SK-N-MC (cell line): ENCODE measurements at regions not wholly inside any gene's neighbourhood (a gene's known extent, or its start where the extent isn't known, plus 50 kb on each side); places are given as distances from the start of the nearest gene placed in this dataset.

Experiments used
- DNase-seq: peaks from one replicate; pipeline ENCODE4 v3.0.0-alpha.2; 2011; ENCODE audit warnings: low read depth, low spot score
- H3K27ac ChIP-seq: fragments of 200-600 bp; sonication (generic); 2 replicates; pipeline ENCODE4 v1.5.1; 2016; ENCODE audit warnings: mixed run types
- H3K36me3 ChIP-seq: fragments of 200-600 bp; sonication (generic); 2 replicates; pipeline ENCODE4 v1.6.1; 2017; ENCODE audit warnings: antibody characterized with exemption, low read length, mixed read lengths; ENCODE audit not compliant: insufficient read depth
- H3K4me3 ChIP-seq: fragments of 200-600 bp; sonication (generic); 2 replicates; pipeline ENCODE4 v1.5.1; 2016
- H3K9ac ChIP-seq: fragments of 200-600 bp; sonication (generic); 2 replicates; pipeline ENCODE4 v1.8.0; 2017; ENCODE audit warnings: mixed run types, mixed read lengths; ENCODE audit not compliant: insufficient read length
- H3K9me3 ChIP-seq: fragments of 200-600 bp; sonication (generic); 2 replicates; pipeline ENCODE4 v1.6.1; 2017; ENCODE audit warnings: low read depth, mild to moderate bottlenecking, antibody characterized with exemption, low read length, moderate library complexity, mixed read lengths
- EZH2 ChIP-seq: fragments of 200-600 bp; sonication (generic); IDR thresholded peaks from one replicate; pipeline ENCODE4 v1.6.1; 2017; ENCODE audit warnings: antibody characterized with exemption
- FOXP2 ChIP-seq: optimal IDR thresholded peaks from 2 replicates; pipeline ENCODE3; 2011; ENCODE audit warnings: mild to moderate bottlenecking, moderate library complexity; ENCODE audit not compliant: insufficient read depth; ENCODE audit errors: extremely low read length, control extremely low read depth
- POLR2AphosphoS5 ChIP-seq: IDR thresholded peaks from 2 replicates; pipeline ENCODE4 v1.6.1; 2012; ENCODE audit warnings: mild to moderate bottlenecking, low read depth, low read length, borderline replicate concordance

DNA sequence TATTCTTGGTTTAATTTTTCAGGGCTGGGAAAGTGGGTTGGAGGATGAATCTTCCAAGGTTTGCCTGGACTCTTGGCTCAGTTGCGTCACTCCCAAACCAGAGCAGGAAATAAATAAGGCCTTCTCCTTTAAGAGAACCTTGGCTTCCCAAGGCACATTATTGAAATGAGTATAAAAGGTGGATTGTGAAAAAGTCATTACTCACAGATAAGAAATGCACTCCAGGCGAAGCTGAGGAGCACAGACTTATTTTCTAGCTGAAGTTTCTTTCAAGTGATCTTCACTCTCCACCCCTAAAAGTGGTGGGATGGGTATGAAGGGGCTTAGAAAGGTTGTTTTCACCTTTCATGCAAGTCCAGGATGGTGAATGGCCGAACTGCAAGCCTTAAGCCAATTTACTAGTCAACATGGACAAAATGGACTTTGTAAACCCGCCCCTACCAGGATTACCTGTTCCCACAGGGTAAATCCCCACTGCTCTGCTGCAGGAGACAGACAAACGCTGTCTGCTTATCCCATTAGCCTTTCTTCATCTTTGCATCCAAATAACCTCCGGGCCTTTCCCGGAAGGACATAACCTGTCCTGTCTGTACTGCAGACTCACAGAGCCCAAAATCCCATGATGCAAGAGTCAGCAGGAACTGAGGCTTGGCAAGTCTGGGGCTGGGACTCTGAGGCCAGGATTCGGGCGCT lies 207.6 kb downstream of the BCL11B start:
- H3K4me3 ChIP-seq: no peak overlapping the region
- TF ChIP-seq EZH2 (no peak), POLR2AphosphoS5 (no peak), FOXP2 (no peak)
- H3K36me3 ChIP-seq: no peaks in the 10 kb centered on the region
- H3K9ac ChIP-seq: no peak overlapping the region
- no peaks in the 10 kb centered on the region for H3K9me3 ChIP-seq
- DNase-seq: no peak
- no peak overlapping the region for H3K27ac ChIP-seq

DNA sequence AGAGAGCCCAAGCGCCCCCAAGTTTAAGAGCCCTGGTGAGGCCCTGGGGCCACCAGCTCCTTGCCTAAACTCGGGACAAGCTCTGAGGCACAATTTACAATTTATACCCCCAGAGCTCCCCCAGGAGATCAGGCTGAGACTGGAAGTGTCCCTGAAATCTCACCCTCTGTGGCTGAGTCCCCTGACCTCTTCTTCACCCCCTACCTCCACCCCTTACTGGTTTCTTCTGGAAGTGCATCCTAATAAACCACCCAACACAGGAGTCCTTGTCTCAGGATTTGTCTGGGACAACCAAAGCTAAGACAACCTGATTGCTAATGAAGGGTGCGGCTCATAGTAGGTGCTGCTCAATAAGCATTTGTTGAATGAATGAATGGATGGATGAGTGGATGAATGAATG lies 206.4 kb downstream of the BCL11B start:
- DNase-seq: no peak
- no peak overlapping the region for H3K27ac ChIP-seq
- no peak overlapping the region for H3K9ac ChIP-seq
- no peaks in the 10 kb centered on the region for H3K9me3 ChIP-seq
- TF ChIP-seq FOXP2 (no peak), POLR2AphosphoS5 (no peak), EZH2 (no peak)
- no peaks in the 10 kb centered on the region for H3K36me3 ChIP-seq
- no peak overlapping the region for H3K4me3 ChIP-seq

DNA sequence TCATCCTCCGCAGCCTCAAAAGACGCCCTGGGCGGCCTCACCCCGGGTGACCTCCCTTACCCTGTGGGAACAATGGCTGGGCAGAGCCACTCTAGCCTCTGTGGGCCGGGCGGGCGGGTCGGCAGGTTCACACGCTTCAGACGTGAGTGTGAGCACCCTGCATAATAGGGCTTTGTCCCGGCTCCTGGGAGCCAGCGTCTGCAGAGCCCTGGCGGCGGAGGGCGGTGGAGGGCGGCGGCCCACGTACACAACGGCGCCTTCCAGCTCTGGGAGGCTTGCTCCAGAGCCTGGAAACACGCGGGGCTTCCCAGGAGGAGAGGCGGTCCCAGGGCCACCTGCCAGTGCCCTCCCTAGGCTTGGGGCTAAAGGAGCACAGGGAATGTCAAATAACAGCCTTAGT lies 205.6 kb downstream of the BCL11B start:
- H3K9me3 ChIP-seq: no peaks in the 10 kb centered on the region
- H3K9ac ChIP-seq: no peak overlapping the region
- no peak overlapping the region for H3K27ac ChIP-seq
- DNase-seq: no peak
- H3K4me3 ChIP-seq: no peak overlapping the region
- no peaks in the 10 kb centered on the region for H3K36me3 ChIP-seq
- no peak for TF ChIP-seq POLR2AphosphoS5
- TF ChIP-seq FOXP2: no peak
- TF ChIP-seq EZH2: no peak

DNA sequence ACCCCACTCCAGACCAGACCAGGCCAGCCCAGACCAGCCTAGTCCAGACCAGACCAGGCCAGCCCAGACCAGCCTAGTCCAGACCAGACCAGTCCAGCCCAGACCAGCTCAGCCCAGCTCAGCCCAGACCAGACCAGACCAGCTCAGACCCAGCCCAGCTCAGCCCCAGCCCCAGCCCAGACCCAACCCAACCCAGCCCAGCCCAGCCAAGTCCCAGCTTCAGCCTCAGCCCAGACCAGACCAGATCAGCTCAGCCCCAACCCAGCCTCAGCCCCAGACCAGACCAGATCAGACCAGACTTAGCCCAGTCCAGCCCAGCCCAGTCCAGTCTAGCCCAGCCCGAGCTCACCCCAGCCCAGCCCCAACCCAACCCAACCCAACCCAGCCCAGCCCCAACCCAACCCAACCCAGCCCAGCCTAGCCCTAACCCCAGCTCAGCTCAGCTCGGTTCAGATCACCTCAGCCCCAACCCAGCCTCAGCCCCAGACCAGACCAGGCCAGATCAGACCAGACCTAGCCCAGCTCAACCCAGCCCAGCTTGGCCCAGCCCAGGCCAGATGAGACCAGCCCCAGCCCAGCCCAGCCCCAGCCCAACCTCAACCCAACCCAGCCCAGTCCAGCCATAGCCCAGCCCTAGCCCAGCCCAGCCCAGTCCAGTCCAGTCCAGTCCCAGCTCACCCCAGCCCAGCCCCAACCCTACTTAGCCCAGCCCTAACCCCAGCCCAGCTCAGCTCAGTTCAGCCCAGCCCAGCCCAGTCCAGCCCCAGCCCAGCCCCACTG lies 204.7 kb downstream of the BCL11B start:
- no peak overlapping the region for H3K4me3 ChIP-seq
- H3K9ac ChIP-seq: no peak overlapping the region
- no peak for TF ChIP-seq EZH2
- TF ChIP-seq POLR2AphosphoS5: no peak
- no peak for TF ChIP-seq FOXP2
- no peak for DNase-seq
- no peaks in the 10 kb centered on the region for H3K36me3 ChIP-seq
- no peak overlapping the region for H3K27ac ChIP-seq
- H3K9me3 ChIP-seq: no peaks in the 10 kb centered on the region

DNA sequence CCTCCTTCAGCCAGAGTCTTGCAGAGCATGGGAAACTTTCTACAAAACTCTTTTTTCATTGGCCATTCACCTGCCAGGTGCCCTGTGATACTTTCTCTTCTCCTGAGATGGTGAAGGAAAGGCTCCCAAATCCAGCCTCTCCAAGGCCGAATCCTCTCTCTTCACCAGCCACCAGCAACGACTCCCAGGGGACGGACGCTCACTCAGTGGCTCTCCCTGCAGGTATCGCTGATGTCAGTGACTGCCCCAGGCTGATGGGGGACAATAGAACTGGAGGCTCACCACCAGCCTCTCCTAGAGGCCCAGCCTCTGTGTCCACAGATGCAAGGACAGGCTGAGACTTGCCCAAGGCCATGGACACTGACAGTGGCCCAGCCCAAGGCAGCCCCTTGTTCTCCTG lies 204.1 kb downstream of the BCL11B start:
- no peaks in the 10 kb centered on the region for H3K36me3 ChIP-seq
- TF ChIP-seq EZH2 (no peak), POLR2AphosphoS5 (no peak)
- no peak overlapping the region for H3K9ac ChIP-seq
- no peak for DNase-seq
- H3K9me3 ChIP-seq: no peaks in the 10 kb centered on the region
- H3K27ac ChIP-seq: no peak overlapping the region
- H3K4me3 ChIP-seq: no peak overlapping the region

DNA sequence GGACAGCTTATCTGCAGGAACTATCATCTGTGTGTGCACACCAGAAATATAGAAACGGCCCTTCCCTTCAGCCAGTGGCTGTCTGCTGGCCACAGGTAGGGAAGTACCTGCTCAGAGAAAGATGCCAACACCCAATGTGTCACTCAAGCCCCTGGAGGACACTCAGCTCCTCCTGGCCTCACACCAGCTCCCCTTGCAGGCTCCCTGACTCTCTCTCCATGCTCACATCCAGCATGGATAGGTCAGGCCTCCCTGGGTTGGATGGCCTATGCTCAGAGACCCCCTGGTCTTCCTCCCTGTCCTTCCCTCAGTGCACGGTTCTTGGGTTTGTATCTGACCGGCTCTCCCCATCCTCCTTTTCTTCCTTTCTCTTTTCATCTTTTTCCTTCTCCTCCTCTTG lies 202.1 kb downstream of the BCL11B start:
- H3K9me3 ChIP-seq: no peaks in the 10 kb centered on the region
- H3K36me3 ChIP-seq: no peaks in the 10 kb centered on the region
- H3K4me3 ChIP-seq: no peak overlapping the region
- H3K9ac ChIP-seq: no peak overlapping the region
- TF ChIP-seq POLR2AphosphoS5: no peak
- TF ChIP-seq EZH2: no peak
- TF ChIP-seq FOXP2: no peak
- no peak for DNase-seq
- no peak overlapping the region for H3K27ac ChIP-seq

DNA sequence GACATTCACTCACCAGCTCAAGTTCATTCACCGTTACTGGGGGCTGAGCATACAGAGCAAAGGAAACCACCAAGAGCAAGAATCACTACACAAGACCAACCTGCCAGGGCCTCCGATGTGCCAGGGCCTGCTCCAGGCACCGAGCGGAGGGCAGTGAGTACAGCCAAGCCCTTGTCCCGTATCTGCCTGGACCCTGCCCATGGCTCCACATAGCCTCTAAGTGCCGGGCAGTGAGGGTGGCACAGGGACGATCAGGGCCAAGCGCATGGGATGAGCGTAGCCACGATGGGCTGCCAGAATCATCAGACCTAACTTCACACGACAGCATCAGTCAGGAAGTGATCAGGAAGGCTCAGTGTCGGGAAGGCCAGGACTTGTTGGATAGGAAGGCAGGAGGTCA lies 199.6 kb downstream of the BCL11B start:
- DNase-seq: no peak

DNA sequence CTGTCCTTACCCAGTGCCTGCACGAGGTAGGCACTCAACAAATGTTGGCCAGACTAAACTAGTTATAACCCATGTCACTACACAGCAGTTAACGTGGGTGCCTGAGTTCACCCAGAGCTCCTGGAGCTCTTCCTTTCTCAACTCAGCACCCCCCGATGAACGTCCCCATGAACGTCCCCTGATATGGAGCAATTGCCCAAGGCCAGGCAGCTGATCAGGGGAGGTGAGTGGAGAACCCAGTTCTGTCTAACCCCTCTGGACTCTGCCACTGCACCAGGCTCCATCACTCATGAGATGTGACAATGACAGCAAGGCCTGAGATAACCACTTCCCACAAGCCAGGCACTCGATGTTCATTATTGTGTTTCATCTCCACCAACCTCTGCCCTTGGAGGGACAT lies 199.0 kb downstream of the BCL11B start:
- Histone ChIP-seq H3K27ac (no peak overlapping the region), H3K36me3 (no peaks in the 10 kb centered on the region), H3K9me3 (no peaks in the 10 kb centered on the region), H3K9ac (no peak overlapping the region), H3K4me3 (no peak overlapping the region)
- TF ChIP-seq POLR2AphosphoS5: no peak
- TF ChIP-seq EZH2: no peak
- TF ChIP-seq FOXP2: no peak
- DNase-seq: no peak

More for the DNA sequence above, 199.6 kb downstream of the BCL11B start:
- Histone ChIP-seq H3K4me3 (no peak overlapping the region), H3K27ac (no peak overlapping the region), H3K36me3 (no peaks in the 10 kb centered on the region), H3K9me3 (no peaks in the 10 kb centered on the region), H3K9ac (no peak overlapping the region)
- no peak for TF ChIP-seq FOXP2
- no peak for TF ChIP-seq EZH2
- TF ChIP-seq POLR2AphosphoS5: no peak
